ENCODE measurements at regions not wholly inside any gene's neighbourhood (a gene's known extent, or its start where the extent isn't known, plus 50 kb on each side); places are given as distances from the start of the nearest gene placed in this dataset.

DNA sequence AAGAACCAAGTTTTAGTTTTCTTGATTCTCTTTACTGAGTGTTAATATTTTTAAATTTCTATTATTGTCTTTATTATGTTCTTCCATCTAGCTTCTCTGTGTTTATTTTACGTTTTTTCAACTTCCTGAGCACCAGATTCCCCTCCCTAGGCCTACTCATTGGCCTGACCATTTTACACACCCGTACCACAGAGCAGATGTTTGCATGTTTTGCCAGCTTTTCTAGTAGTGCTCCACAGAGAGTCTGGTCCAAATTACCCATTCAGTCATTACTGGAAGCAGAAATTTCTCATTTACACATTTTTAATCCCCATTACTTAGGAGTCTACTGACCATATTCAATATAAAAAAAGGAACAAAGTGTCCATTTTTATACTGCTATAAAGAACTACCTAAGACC lies 66.9 kb downstream of the ING1 start:
- no peak for TF ChIP-seq EZH2 (IDR thresholded peaks at IDR 0.05; ENCODE audit: low read length, unreplicated experiment)
- no peak for TF ChIP-seq CTCF (conservative IDR thresholded peaks at IDR 0.05; ENCODE audit: low read depth, low read length)
- TF ChIP-seq EZH2phosphoT487 (IDR thresholded peaks at IDR 0.05; ENCODE audit: borderline replicate concordance, low read length), result no peak

All from PC-3 (cell line).